22Rv1 (cell line): ENCODE measurements at regions not wholly inside any gene's neighbourhood (a gene's known extent, or its start where the extent isn't known, plus 50 kb on each side); places are given as distances from the start of the nearest gene placed in this dataset.

ENCODE experiments used
- H3K27ac ChIP-seq: fragments of 450-650 bp; 2 replicates; pipeline ENCODE4 v1.5.1; 2017
- ZFX ChIP-seq: fragments of 450-650 bp; IDR thresholded peaks from 2 replicates; pipeline ENCODE4 v1.6.1; 2017; ENCODE audit warnings: antibody characterized with exemption, borderline replicate concordance
- TF ChIP-seq, protein P1 (sequence below): fragments of 450-650 bp; IDR thresholded peaks from 2 replicates; pipeline ENCODE4 v1.5.1; 2017; ENCODE audit warnings: mild to moderate bottlenecking

DNA sequence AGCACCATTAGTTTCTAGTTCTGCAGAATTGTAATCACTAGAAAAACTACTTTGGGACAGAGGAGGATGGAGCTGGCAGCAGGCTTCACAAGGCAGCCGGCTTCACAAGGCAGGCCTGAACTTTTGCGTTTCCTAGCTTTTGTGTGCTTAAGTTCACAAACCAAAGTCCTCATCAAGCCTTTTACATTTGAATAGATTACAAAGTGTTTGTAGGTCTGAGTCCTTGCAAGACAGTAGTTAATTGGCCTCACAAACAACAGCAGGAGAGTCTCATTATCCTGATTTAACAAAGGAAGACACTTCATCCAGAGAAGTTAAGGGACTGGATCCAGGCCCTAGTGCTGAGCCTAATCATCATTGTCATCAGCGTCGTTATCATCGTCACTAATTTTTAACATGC, 147.8 kb upstream of the AUTS2 start:
- TF ChIP-seq, protein P1, sequence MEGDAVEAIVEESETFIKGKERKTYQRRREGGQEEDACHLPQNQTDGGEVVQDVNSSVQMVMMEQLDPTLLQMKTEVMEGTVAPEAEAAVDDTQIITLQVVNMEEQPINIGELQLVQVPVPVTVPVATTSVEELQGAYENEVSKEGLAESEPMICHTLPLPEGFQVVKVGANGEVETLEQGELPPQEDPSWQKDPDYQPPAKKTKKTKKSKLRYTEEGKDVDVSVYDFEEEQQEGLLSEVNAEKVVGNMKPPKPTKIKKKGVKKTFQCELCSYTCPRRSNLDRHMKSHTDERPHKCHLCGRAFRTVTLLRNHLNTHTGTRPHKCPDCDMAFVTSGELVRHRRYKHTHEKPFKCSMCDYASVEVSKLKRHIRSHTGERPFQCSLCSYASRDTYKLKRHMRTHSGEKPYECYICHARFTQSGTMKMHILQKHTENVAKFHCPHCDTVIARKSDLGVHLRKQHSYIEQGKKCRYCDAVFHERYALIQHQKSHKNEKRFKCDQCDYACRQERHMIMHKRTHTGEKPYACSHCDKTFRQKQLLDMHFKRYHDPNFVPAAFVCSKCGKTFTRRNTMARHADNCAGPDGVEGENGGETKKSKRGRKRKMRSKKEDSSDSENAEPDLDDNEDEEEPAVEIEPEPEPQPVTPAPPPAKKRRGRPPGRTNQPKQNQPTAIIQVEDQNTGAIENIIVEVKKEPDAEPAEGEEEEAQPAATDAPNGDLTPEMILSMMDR: no peak
- TF ChIP-seq ZFX: no peak
- no peak overlapping the region for H3K27ac ChIP-seq

DNA sequence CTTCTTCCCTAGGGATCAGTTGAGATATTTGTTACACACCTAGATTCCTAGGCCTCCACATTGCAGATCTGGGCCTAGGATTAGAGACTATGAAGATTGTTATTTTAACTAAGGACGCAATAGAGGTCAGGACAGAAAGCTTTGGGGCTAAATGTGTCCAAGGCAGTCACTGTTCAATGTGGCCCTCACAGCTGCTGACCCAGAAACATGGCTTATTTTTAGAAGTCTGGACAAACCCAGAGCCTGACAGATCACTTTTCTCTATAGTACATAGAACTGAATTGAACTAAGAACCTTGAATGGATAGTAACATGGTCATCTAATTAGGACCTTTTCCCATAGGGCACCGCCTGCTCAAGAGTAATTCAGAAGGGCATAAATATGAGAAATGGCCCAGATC, 146.6 kb upstream of the AUTS2 start:
- TF ChIP-seq, protein P1: no peak
- no peak for TF ChIP-seq ZFX
- H3K27ac ChIP-seq: no peak overlapping the region

DNA sequence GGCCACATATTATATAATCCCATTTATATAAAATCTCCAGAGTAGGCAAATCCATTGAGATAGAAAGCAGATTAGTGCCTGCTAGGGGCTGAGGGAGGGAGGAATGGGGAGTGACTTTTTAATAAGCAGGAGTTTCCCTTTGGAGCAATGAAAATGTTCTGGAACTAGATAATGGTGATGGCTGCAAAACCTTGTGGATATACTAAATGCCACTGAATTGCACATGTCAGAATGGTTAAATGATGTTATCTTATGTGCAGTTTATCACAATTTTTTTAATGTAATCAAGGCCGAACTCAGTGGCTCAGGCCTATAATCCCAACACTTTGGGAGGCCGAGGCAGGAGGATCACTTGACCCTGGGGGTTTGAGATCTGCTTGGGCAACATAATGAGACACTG, 145.5 kb upstream of the AUTS2 start:
- TF ChIP-seq, protein P1: no peak
- TF ChIP-seq ZFX: no peak

DNA sequence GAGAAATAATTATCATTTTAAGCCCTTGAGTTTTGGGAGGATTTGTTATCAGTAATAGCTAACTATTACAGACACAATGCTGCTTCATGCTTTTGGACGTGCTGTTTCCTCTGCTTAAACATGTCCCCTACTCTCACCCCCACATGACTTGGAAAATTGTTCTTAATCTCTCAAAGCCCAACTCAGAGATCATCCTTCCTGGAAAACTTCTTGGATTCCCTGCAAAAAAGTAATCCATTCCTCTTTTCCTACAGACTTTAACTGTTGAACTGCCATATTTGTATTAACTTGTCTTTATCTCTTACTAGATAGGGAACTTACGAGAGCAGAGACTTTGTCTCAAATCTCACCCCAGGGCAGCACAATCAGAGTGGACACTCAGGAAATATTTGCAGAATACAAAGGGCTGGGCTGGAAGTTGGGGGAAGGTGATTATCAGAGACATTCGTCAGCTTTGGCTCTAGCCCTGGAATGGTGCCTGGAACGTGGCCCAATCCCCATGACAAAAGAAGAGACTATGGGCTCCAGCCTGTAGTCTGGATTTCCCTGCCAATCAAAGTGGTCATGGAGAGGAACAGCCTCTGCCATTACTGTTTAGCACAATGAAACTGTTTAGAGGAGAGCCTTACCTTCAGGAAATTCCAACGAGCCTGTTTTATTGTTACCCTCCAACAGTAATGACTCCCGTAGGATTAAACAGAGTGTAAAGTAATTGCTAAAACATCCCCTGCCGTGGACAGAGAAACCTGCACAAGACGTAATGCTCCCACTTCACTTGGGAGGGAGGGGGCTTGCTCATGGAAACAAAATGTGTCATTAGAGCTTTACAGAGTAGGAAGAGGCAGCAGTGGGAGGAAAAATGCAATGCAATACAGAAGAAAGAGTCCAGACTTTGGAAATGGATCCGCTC, 140.4 kb upstream of the AUTS2 start:
- TF ChIP-seq, protein P1: no peak
- no peak for TF ChIP-seq ZFX
- no peak overlapping the region for H3K27ac ChIP-seq

More for the DNA sequence above, 145.5 kb upstream of the AUTS2 start:
- H3K27ac ChIP-seq: no peak overlapping the region

DNA sequence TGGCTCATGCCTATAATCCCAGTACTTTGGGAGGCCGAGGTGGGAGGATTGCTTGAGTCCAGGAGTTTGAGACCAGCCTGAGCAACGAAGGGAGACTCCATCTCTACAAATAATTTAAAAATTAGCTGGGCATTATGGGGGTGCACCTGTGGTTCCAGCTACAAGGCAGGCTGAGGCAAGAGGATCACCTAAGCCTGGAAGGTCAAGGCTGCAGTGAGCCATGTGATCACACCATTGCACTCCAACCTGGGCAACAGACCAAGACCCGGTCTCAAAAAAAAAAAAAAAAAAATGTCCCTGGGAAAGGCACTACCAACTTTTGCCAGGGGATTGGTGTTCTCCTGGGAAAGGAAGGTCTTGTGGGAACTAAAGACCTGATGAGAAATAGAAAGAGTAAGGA, 134.2 kb upstream of the AUTS2 start:
- no peak overlapping the region for H3K27ac ChIP-seq
- no peak for TF ChIP-seq ZFX
- TF ChIP-seq, protein P1: no peak

DNA sequence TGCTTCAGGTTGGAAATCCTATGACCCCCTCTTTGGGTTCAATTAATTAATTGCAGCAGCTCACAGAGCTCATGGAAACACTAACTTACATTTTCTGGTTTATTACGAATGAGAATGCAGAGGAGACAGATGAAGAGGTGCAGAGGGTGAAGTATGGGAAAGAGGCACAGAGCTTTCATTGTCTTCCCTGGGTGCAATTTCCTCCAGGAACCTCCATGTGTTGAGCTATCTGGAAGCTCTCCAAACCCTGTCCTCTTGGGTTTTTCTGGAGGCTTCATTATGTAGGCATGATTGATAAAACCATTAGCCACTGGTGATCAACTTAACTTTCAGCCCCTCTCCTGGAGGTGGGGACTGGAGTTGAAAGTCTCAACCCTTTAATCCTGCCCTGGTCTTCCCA, 133.0 kb upstream of the AUTS2 start:
- TF ChIP-seq, protein P1: no peak
- TF ChIP-seq ZFX: no peak
- H3K27ac ChIP-seq: no peak overlapping the region

DNA sequence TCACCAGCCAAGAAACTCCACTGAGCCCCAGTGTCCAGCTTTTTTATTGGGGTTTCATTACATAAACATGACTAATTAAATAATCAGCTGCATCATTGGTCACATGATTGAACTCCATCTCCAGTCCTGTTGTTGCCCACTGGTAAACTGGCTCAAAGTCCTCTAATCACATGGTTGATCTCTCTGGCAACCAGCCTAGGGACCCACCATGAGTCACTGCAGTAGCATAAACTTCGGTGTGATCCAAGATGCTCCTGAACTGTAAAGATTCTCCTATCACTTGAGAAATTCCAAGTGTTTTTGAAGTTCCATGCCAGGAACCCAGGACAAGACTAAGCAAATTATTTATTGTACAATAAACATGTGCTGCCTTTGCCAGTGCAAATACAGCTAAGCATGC, 130.4 kb upstream of the AUTS2 start:
- no peak for TF ChIP-seq ZFX
- TF ChIP-seq, protein P1: no peak

More for the DNA sequence above, 130.4 kb upstream of the AUTS2 start:
- no peak overlapping the region for H3K27ac ChIP-seq
